Astrocyte of the cerebellum (primary cell): ENCODE measurements at regions not wholly inside any gene's neighbourhood (a gene's known extent, or its start where the extent isn't known, plus 50 kb on each side); places are given as distances from the start of the nearest gene placed in this dataset.

ENCODE experiments used
- DNase-seq: peaks from one replicate; pipeline ENCODE4 v3.0.0-alpha.2; 2011; ENCODE audit warnings: low read depth
- H3K4me3 ChIP-seq: 2 replicates; pipeline ENCODE4 v1.5.1; 2011; ENCODE audit warnings: mild to moderate bottlenecking, low read depth, low read length, moderate library complexity
- CTCF ChIP-seq: IDR thresholded peaks from 2 replicates; pipeline ENCODE4 v1.5.1; 2012; ENCODE audit warnings: low read length, low read depth, moderate library complexity, mild to moderate bottlenecking; ENCODE audit errors: missing control alignments
- in situ Hi-C: cut with HindIII; loops from 2 replicates; pipeline ENCODE4 v1.10.0; 2017; ENCODE audit warnings: low sequenced_read_pairs

- TF ChIP-seq CTCF = no peak
- DNase-seq = no peak
- in situ Hi-C loops = no loop called here
- no peak overlapping the region for H3K4me3 ChIP-seq
Measured at GRCh38 chr13:109293166-109293565, 493.2 kb downstream of the IRS2 start.

GRCh38 chr13:109288151-109288709, 498.2 kb downstream of the IRS2 start:
- in situ Hi-C loops = no loop called here
- DNase-seq = no peak
- no peak overlapping the region for H3K4me3 ChIP-seq
- no peak for TF ChIP-seq CTCF

GRCh38 chr13:109287553-109287952, 498.8 kb downstream of the IRS2 start:
- DNase-seq = no peak
- in situ Hi-C loops = no loop called here
- H3K4me3 ChIP-seq = no peak overlapping the region
- TF ChIP-seq CTCF = no peak

- H3K4me3 ChIP-seq = no peak overlapping the region
- TF ChIP-seq CTCF = no peak
- in situ Hi-C loops = no loop called here
- no peak for DNase-seq
Measured at GRCh38 chr13:109285586-109285985, 500.8 kb downstream of the IRS2 start.

- no peak for DNase-seq
- no peak for TF ChIP-seq CTCF
- in situ Hi-C loops = no loop called here
- no peak overlapping the region for H3K4me3 ChIP-seq
Measured at GRCh38 chr13:109281903-109282635, 504.3 kb downstream of the IRS2 start.

GRCh38 chr13:109281017-109281902, 505.1 kb downstream of the IRS2 start:
- no peak for DNase-seq
- no peak overlapping the region for H3K4me3 ChIP-seq
- in situ Hi-C loops = no loop called here
- no peak for TF ChIP-seq CTCF
